B cell (primary cell): ENCODE measurements at regions not wholly inside any gene's neighbourhood (a gene's known extent, or its start where the extent isn't known, plus 50 kb on each side); places are given as distances from the start of the nearest gene placed in this dataset.

Experiments
- CTCF ChIP-seq: fragments of 200-600 bp; IDR thresholded peaks from one replicate; pipeline ENCODE4 v1.8.0; 2022; ENCODE audit warnings: antibody characterized with exemption, mild to moderate bottlenecking
- EZH2 ChIP-seq: IDR thresholded peaks from 2 replicates; pipeline ENCODE4 v1.6.1; 2012; ENCODE audit warnings: borderline replicate concordance, low read depth, mild to moderate bottlenecking, moderate library complexity, low read length; ENCODE audit not compliant: insufficient read depth, poor library complexity, severe bottlenecking

GRCh38 chr3:13749063-13749764, 130.7 kb downstream of the WNT7A start:
- TF ChIP-seq CTCF (no peak), EZH2 (no peak)
